ENCODE measurements at regions not wholly inside any gene's neighbourhood (a gene's known extent, or its start where the extent isn't known, plus 50 kb on each side); places are given as distances from the start of the nearest gene placed in this dataset.

GRCh38 chr1:239884796-239885195, 206.9 kb upstream of the FMN2 start:
- Histone ChIP-seq H3K36me3 (no peaks in the 10 kb centered on the region), H3K27ac (no peak overlapping the region), H3K4me3 (no peak overlapping the region), H3K4me1 (no peaks in the 10 kb centered on the region), H3K27me3 (replicated peaks in 1 of 7) (no peaks in the 10 kb centered on the region), H3K9me3 (no peaks in the 10 kb centered on the region)
- DNase-seq = no peak
- 59 to 87% (median 70%) methylated on average over 4 of the region's 4 CpGs for WGBS, 5 donors
- intact Hi-C loops (cut with DNase I; ENCODE audit: low total_unique reads) = no loop called here
- TF ChIP-seq CTCF (IDR thresholded peaks at IDR 0.05 in 8 of 11, conservative IDR thresholded peaks at IDR 0.05 in 3 of 11) (no peak), POLR2AphosphoS5 (IDR thresholded peaks at IDR 0.05) (no peak), POLR2A (IDR thresholded peaks at IDR 0.05) (no peak)

- Histone ChIP-seq H3K27ac (no peak overlapping the region), H3K4me1 (no peaks in the 10 kb centered on the region), H3K4me3 (no peak overlapping the region), H3K36me3 (no peaks in the 10 kb centered on the region), H3K27me3 (replicated peaks in 1 of 7) (no peaks in the 10 kb centered on the region), H3K9me3 (no peaks in the 10 kb centered on the region)
- DNase-seq = no peak
- TF ChIP-seq POLR2AphosphoS5 (IDR thresholded peaks at IDR 0.05) = no peak
- TF ChIP-seq POLR2A (IDR thresholded peaks at IDR 0.05) = no peak
- no peak for TF ChIP-seq CTCF (IDR thresholded peaks at IDR 0.05 in 8 of 11, conservative IDR thresholded peaks at IDR 0.05 in 3 of 11)
- 79 to 89% (median 82%) methylated on average over 5 of the region's 5 CpGs for WGBS, 5 donors
- intact Hi-C loops (cut with DNase I; ENCODE audit: low total_unique reads) = no loop called here
Observed at GRCh38 chr1:239886266-239886665, 205.4 kb upstream of the FMN2 start.

GRCh38 chr1:239888639-239889038, 203.0 kb upstream of the FMN2 start:
- Histone ChIP-seq H3K27me3 (replicated peaks in 1 of 7) (no peaks in the 10 kb centered on the region), H3K27ac (no peak overlapping the region), H3K9me3 (no peaks in the 10 kb centered on the region), H3K4me3 (no peak overlapping the region), H3K4me1 (no peaks in the 10 kb centered on the region), H3K36me3 (no peaks in the 10 kb centered on the region)
- no peak for DNase-seq
- WGBS, 5 donors = 85 to 94% (median 89%) methylated on average over 4 of the region's 4 CpGs
- TF ChIP-seq POLR2A (IDR thresholded peaks at IDR 0.05) = no peak
- intact Hi-C loops (cut with DNase I; ENCODE audit: low total_unique reads) = no loop called here

DNA sequence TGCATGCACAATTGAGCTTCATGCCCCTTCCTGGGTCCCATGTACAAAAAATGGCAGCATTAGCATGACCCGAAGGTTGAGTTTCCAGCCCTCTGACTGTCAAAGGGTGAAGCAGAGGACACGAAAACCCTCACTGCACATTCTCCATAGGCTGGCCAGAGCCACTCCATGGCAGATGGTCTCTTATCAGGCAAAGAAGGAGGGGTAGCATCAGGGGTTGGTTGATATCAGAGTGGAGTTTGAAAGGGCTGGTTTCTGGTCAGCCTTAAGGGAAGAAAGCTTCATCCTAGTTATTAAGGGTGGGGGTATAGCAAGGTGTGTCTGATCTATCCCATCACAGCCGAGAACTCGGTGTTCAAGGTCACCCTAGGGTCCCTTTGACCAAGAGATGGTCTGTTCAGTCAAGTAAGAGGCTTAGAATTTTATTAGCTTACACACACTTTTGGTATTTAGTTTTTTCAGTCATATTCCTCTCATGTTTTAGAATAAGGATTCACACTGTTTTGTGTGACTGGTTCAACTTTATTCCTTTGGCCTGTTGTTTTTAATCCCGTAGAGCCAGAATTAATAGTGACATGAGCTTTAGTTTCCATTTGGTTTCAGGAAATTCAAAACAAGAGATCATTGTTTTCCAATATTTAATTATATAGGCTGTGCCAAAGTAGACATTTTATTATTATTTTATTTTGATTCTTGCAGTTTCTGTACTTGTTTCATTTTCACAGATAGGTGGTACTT, 199.9 kb upstream of the FMN2 start:
- Histone ChIP-seq H3K36me3 (no peaks in the 10 kb centered on the region), H3K4me1 (no peaks in the 10 kb centered on the region), H3K27me3 (replicated peaks in 1 of 7) (peaks cover 0 to 10% (median 0%) of the 10 kb centered on the region in 7 donors), H3K4me3 (no peak overlapping the region), H3K9me3 (no peaks in the 10 kb centered on the region), H3K27ac (no peak overlapping the region)
- intact Hi-C loops (cut with DNase I; ENCODE audit: low total_unique reads) = no loop called here
- TF ChIP-seq CTCF (IDR thresholded peaks at IDR 0.05 in 8 of 11, conservative IDR thresholded peaks at IDR 0.05 in 3 of 11) (no peak), POLR2AphosphoS5 (IDR thresholded peaks at IDR 0.05) (no peak), POLR2A (IDR thresholded peaks at IDR 0.05) (no peak)
- 59 to 86% (median 78%) methylated on average over 5 of the region's 5 CpGs for WGBS, 5 donors
- no peak for DNase-seq
